ENCODE measurements at regions not wholly inside any gene's neighbourhood (a gene's known extent, or its start where the extent isn't known, plus 50 kb on each side); places are given as distances from the start of the nearest gene placed in this dataset.
"Not testable (repeated sequence)": the region's sequence is repeated elsewhere in the genome, so short reads cannot be mapped to it uniquely, and the experiment has no call there.

DNA sequence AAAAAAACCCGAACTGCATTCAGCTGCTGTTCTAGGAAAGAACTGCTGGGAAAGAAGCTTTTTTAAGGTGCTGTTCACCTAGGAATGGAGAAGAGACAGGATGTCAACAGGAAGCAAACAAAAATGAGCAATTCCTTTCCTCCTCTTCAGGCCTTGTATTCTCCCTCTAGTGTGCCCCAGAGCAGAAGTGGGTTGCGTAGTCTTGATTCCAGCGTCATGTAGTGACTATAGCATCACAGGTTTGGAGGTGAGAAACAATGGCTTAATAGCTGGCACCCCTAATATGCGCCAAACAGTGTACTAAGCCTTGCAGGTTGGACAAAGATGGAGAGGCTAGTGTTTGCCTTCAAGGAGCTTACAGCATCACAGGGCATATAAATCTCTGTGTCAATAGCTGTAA is 146.3 kb upstream of the LCORL start:
- Mint-ChIP-seq H3K36me3 (ENCODE audit: low read depth) (no peaks in the 10 kb centered on the region), H3K9me3 (peaks cover 5% of the 10 kb centered on the region), H3K4me1 (no peaks in the 10 kb centered on the region), H3K27ac (ENCODE audit: unreplicated experiment) (no peak overlapping the region), H3K27me3 (ENCODE audit: low read depth) (peaks cover 5% of the 10 kb centered on the region), H3K4me3 (no peak overlapping the region)
- TF ChIP-seq, protein P1, sequence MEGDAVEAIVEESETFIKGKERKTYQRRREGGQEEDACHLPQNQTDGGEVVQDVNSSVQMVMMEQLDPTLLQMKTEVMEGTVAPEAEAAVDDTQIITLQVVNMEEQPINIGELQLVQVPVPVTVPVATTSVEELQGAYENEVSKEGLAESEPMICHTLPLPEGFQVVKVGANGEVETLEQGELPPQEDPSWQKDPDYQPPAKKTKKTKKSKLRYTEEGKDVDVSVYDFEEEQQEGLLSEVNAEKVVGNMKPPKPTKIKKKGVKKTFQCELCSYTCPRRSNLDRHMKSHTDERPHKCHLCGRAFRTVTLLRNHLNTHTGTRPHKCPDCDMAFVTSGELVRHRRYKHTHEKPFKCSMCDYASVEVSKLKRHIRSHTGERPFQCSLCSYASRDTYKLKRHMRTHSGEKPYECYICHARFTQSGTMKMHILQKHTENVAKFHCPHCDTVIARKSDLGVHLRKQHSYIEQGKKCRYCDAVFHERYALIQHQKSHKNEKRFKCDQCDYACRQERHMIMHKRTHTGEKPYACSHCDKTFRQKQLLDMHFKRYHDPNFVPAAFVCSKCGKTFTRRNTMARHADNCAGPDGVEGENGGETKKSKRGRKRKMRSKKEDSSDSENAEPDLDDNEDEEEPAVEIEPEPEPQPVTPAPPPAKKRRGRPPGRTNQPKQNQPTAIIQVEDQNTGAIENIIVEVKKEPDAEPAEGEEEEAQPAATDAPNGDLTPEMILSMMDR (conservative IDR thresholded peaks at IDR 0.05), result no peak
- DNase-seq (ENCODE audit: low read depth, low spot score), result no peak

DNA sequence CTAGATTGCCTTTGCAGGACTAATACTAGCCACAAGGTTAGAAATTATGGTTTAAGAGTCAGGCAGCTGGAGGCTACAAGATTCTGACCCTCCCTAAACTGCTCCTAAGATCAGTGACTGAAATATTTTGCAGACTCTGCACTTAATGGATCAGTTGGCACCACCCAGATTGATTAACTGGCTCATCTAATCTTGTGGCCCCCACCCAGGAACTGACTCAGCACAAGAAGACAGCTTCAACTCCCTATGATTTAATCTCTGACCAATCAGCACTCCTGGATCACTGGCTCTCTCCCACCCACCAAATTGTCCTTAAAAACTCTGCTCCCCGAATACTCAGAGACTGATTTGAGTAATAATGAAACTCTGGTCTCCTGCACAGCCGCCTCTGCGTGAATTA is 145.4 kb upstream of the LCORL start:
- Mint-ChIP-seq H3K27me3 (ENCODE audit: low read depth) (peaks cover 5% of the 10 kb centered on the region), H3K4me3 (no peak overlapping the region), H3K27ac (ENCODE audit: unreplicated experiment) (no peak overlapping the region), H3K36me3 (ENCODE audit: low read depth) (no peaks in the 10 kb centered on the region), H3K4me1 (no peaks in the 10 kb centered on the region), H3K9me3 (peaks cover 5% of the 10 kb centered on the region)
- TF ChIP-seq, protein P1 (conservative IDR thresholded peaks at IDR 0.05), result no peak
- DNase-seq (ENCODE audit: low read depth, low spot score), result no peak

DNA sequence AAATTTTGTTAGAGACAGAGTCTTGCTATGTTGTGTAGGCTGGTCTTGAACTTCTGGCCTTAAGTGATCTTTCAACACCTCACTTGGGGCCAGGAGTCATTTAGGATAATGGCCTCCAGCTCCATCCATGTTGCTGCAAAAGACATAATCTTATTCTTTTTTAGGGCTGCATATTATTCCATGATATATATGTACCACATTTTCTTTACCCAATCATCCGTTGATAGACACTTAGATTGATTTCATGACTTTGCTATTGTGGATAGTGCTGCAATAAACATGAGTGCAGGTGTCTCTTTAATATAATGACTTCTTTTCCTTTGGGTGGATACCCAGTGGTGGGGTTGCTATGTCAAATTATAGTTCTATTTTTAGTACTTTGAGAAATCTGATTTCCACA is 140.9 kb upstream of the LCORL start:
- H3K9me3 Mint-ChIP-seq, result peaks cover 11% of the 10 kb centered on the region
- H3K4me3 Mint-ChIP-seq, result no peak overlapping the region
- no peak for DNase-seq (ENCODE audit: low read depth, low spot score)
- peaks cover 5% of the 10 kb centered on the region for H3K27me3 Mint-ChIP-seq (ENCODE audit: low read depth)
- TF ChIP-seq, protein P1 (conservative IDR thresholded peaks at IDR 0.05), result no peak
- H3K36me3 Mint-ChIP-seq (ENCODE audit: low read depth), result no peaks in the 10 kb centered on the region
- H3K27ac Mint-ChIP-seq (ENCODE audit: unreplicated experiment), result no peak overlapping the region
- H3K4me1 Mint-ChIP-seq, result no peaks in the 10 kb centered on the region

DNA sequence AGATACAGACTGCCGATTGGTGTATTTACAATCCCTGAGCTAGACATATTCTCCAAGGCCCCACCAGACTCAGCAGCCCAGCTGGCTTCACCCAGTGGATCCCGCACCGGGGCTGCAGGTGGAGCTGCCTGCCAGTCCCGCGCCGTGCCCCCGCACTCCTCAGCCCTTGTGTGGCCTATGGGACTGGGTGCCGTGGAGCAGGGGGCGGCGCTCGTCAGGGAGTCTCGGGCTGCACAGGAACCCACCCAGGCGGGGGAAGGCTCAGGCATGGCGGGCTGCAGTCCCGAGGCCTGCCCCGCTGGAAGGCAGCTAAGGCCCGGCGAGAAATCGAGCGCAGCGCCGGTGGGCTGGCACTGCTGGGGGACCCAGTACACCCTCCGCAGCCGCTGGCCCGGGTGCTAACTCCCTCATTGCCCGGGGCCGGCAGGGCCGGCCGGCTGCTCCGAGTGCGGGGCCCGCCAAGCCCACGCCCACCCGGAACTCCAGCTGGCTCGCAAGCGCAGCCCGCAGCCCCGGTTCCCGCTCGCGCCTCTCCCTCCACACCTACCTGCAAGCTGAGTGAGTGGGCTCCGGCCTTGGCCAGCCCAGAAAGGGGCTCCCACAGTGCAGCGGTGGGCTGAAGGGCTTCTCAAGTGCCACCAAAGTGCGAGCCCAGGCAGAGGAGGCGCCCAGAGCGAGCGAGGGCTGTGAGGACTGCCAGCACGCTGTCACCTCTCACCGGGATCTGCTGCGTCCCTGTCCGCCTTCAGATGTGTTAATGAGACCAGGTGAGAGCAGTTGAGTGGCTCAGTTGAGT is 137.8 kb upstream of the LCORL start:
- H3K9me3 Mint-ChIP-seq, result peaks cover 11% of the 10 kb centered on the region
- not testable (repeated sequence) for H3K36me3 Mint-ChIP-seq (ENCODE audit: low read depth)

DNA sequence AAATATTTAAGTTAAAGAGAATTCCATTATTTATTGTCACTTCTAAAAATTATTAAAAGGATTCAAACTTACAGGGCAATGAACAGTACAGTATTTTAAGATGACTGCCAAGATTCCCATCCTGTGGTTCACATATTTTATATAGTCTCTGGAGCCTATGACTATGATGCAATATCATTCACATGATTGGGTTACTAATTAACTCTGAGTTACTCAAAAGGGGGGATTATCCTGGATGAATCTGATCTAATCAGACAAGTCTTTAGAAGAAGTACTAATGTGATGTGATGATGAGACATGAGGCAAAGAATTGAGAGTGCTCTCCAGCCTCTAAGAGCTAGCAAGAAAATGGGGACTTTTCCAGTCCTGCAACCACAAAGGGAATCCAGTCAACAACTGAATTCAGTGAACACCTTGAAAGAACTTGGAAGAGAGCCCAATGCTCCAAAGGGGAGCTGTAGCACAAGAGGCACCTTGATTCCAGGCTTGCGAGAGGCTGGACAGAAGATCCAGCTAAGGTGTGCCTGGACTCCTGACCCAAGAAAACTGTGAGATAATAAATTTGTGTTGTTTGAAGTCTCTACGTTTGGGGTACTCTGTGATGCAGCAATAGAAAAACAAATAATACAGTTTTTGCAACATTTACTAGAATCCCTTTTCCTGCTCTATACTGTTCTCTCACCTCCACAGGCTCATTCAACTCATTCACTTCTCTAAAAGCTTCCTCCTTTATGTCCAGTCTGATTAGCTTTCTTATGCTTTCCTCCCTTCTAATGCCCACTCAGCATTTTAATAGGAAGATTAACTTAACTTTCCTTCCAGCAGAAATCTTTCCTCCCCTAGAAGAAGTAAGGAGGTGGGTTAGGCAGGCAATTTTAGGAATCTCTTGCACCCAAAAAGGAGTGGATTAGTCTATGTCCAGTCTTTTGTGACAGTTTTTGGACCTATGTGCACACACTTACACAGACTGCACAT is 133.8 kb upstream of the LCORL start:
- Mint-ChIP-seq H3K4me3 (no peak overlapping the region), H3K27me3 (ENCODE audit: low read depth) (no peaks in the 10 kb centered on the region), H3K27ac (ENCODE audit: unreplicated experiment) (no peak overlapping the region), H3K9me3 (peaks cover 8% of the 10 kb centered on the region), H3K4me1 (no peaks in the 10 kb centered on the region), H3K36me3 (ENCODE audit: low read depth) (no peaks in the 10 kb centered on the region)
- TF ChIP-seq, protein P1 (conservative IDR thresholded peaks at IDR 0.05), result no peak
- DNase-seq (ENCODE audit: low read depth, low spot score), result no peak

More for the DNA sequence above, 137.8 kb upstream of the LCORL start:
- H3K27me3 Mint-ChIP-seq (ENCODE audit: low read depth); H3K27ac Mint-ChIP-seq (ENCODE audit: unreplicated experiment); H3K4me3 Mint-ChIP-seq; H3K4me1 Mint-ChIP-seq; DNase-seq (ENCODE audit: low read depth, low spot score): not testable (repeated sequence)
